ENCODE measurements at regions not wholly inside any gene's neighbourhood (a gene's known extent, or its start where the extent isn't known, plus 50 kb on each side); places are given as distances from the start of the nearest gene placed in this dataset.

GRCh38 chr20:56810141-56810540, 181.0 kb downstream of the TFAP2C start:
- H3K4me1 ChIP-seq: no peaks in the 10 kb centered on the region
- 69 to 72% methylated on average over 6 of the region's 6 CpGs for WGBS, 2 donors
- DNase-seq: no peak
- no peak for TF ChIP-seq CTCF (IDR thresholded peaks at IDR 0.05)
- TF ChIP-seq POLR2A (IDR thresholded peaks at IDR 0.05): no peak
- no peaks in the 10 kb centered on the region for H3K36me3 ChIP-seq (replicated peaks in 1 of 2; ENCODE audit: insufficient read depth in 1 of 2, low read depth in 2 of 2)
- H3K27ac ChIP-seq: no peak overlapping the region
- H3K4me3 ChIP-seq: no peak overlapping the region
- H3K9me3 ChIP-seq: no peaks in the 10 kb centered on the region
- ATAC-seq: no peak
- intact Hi-C loops (cut with DNase I): no loop called here
- H3K27me3 ChIP-seq: peaks cover 0 to 3% of the 10 kb centered on the region in 2 donors

DNA sequence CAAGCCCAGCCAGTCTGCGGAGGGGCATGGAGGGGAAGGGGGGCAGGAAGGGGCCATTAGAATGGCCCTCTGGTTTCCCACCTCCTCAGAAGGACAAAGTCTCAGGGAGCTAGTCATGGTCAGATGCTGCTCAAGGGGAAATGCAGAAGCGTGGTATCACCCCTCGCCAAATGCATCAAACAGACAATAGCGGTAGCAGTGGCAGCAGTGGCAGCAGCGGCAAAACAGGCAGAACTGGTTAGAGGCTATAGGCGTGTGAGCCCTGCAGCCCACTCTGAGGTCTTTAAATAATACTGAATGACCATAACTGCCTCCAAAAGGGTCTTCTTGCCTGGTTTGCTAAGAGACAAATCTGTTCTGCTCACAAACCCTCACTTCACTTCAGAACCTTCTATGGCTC, 186.7 kb downstream of the TFAP2C start:
- Histone ChIP-seq H3K4me3 (no peak overlapping the region), H3K4me1 (no peaks in the 10 kb centered on the region), H3K9me3 (no peaks in the 10 kb centered on the region), H3K36me3 (replicated peaks in 1 of 2; ENCODE audit: insufficient read depth in 1 of 2, low read depth in 2 of 2) (no peaks in the 10 kb centered on the region), H3K27ac (no peak overlapping the region), H3K27me3 (peaks cover 0 to 7% of the 10 kb centered on the region in 2 donors)
- ATAC-seq: no peak
- 31 to 33% methylated on average over 4 to 6 of the region's 6 CpGs for WGBS, 2 donors
- no peak for DNase-seq
- intact Hi-C loops (cut with DNase I): no loop called here
- no peak for TF ChIP-seq CTCF (IDR thresholded peaks at IDR 0.05)
- TF ChIP-seq POLR2A (IDR thresholded peaks at IDR 0.05): no peak

- Histone ChIP-seq H3K9me3 (no peaks in the 10 kb centered on the region), H3K27me3 (peaks cover 0 to 7% of the 10 kb centered on the region in 2 donors), H3K4me1 (no peaks in the 10 kb centered on the region), H3K36me3 (replicated peaks in 1 of 2; ENCODE audit: insufficient read depth in 1 of 2, low read depth in 2 of 2) (no peaks in the 10 kb centered on the region), H3K27ac (no peak overlapping the region), H3K4me3 (no peak overlapping the region)
- 56 to 60% methylated on average over 7 of the region's 7 CpGs for WGBS, 2 donors
- ATAC-seq: no peak
- DNase-seq: no peak
- TF ChIP-seq POLR2A (IDR thresholded peaks at IDR 0.05) (no peak), CTCF (IDR thresholded peaks at IDR 0.05) (no peak)
- intact Hi-C loops (cut with DNase I): no loop called here
Measured at GRCh38 chr20:56816349-56816748, 187.2 kb downstream of the TFAP2C start.

- 57 to 75% methylated on average over 6 of the region's 6 CpGs for WGBS, 2 donors
Measured at GRCh38 chr20:56817780-56818675, 188.9 kb downstream of the TFAP2C start.

More at GRCh38 chr20:56817780-56818675, 188.9 kb downstream of the TFAP2C start:
- H3K36me3 ChIP-seq (replicated peaks in 1 of 2; ENCODE audit: insufficient read depth in 1 of 2, low read depth in 2 of 2): no peaks in the 10 kb centered on the region
- H3K27me3 ChIP-seq: peaks cover 0 to 7% of the 10 kb centered on the region in 2 donors
- H3K9me3 ChIP-seq: no peaks in the 10 kb centered on the region
- H3K4me1 ChIP-seq: no peaks in the 10 kb centered on the region
- DNase-seq: no peak
- intact Hi-C loops (cut with DNase I): no loop called here
- no peak for ATAC-seq
- H3K4me3 ChIP-seq: no peak overlapping the region
- no peak overlapping the region for H3K27ac ChIP-seq
- TF ChIP-seq CTCF (IDR thresholded peaks at IDR 0.05): no peak
- no peak for TF ChIP-seq POLR2A (IDR thresholded peaks at IDR 0.05)
